Smooth muscle cell (in vitro differentiated cells): ENCODE measurements at regions not wholly inside any gene's neighbourhood (a gene's known extent, or its start where the extent isn't known, plus 50 kb on each side); places are given as distances from the start of the nearest gene placed in this dataset.

Experiments
- DNase-seq: peaks from one replicate; lab custom pipeline; 2025; ENCODE audit not compliant: unreplicated experiment; lab: John Stamatoyannopoulos, UW
- H2AFZ ChIP-seq: fragments of 200-600 bp; sonication (generic); 2 replicates; pipeline ENCODE4 v1.6.0; 2016; ENCODE audit warnings: antibody characterized with exemption, low read depth, mild to moderate bottlenecking
- H3F3A ChIP-seq: fragments of 200-600 bp; sonication (generic); 2 replicates; pipeline ENCODE4 v1.6.0; 2017; ENCODE audit warnings: antibody characterized with exemption, low read depth
- H3K27ac ChIP-seq: fragments of 200-600 bp; sonication (generic); 2 replicates; pipeline ENCODE4 v1.5.1; 2016; ENCODE audit warnings: low read depth, mild to moderate bottlenecking
- H3K27me3 ChIP-seq: fragments of 200-600 bp; sonication (generic); 2 replicates; pipeline ENCODE4 v1.6.1; 2016; ENCODE audit warnings: low read depth, mild to moderate bottlenecking
- H3K36me3 ChIP-seq: fragments of 200-600 bp; sonication (generic); 2 replicates; pipeline ENCODE4 v1.5.1; 2016; ENCODE audit warnings: low read depth
- H3K4me1 ChIP-seq: fragments of 200-600 bp; sonication (generic); 2 replicates; pipeline ENCODE4 v1.5.1; 2016; ENCODE audit warnings: low read depth
- H3K4me2 ChIP-seq: fragments of 200-600 bp; sonication (generic); 2 replicates; pipeline ENCODE4 v1.6.0; 2016; ENCODE audit warnings: mild to moderate bottlenecking
- H3K4me3 ChIP-seq: fragments of 200-600 bp; sonication (generic); 2 replicates; pipeline ENCODE4 v1.5.1; 2016; ENCODE audit warnings: mild to moderate bottlenecking
- H3K79me2 ChIP-seq: fragments of 200-600 bp; sonication (generic); 2 replicates; pipeline ENCODE4 v1.6.0; 2016; ENCODE audit warnings: low read depth, mild to moderate bottlenecking
- H3K9ac ChIP-seq: fragments of 200-600 bp; sonication (generic); 2 replicates; pipeline ENCODE4 v1.6.0; 2016; ENCODE audit warnings: low read depth
- H3K9me3 ChIP-seq: fragments of 200-600 bp; sonication (generic); replicated peaks from 2 replicates; pipeline ENCODE4 v1.5.1; 2016; ENCODE audit warnings: low read depth
- H4K20me1 ChIP-seq: fragments of 200-600 bp; sonication (generic); 2 replicates; pipeline ENCODE4 v1.6.0; 2016; ENCODE audit warnings: low read depth
- WGBS: methylation state at CpG from one replicate; pipeline ENCODE4 v1.1.7; 2016; ENCODE audit warnings: low lambda C conversion rate; 5-methylcytosine and 5-hydroxymethylcytosine counted together
- TF ChIP-seq, protein P1 (sequence below): fragments of 200-600 bp; sonication (generic); IDR thresholded peaks from 2 replicates; pipeline ENCODE4 v1.5.1; 2017; ENCODE audit warnings: borderline replicate concordance, mild to moderate bottlenecking, antibody characterized with exemption; ENCODE audit not compliant: insufficient read depth, poor library complexity, severe bottlenecking

DNA sequence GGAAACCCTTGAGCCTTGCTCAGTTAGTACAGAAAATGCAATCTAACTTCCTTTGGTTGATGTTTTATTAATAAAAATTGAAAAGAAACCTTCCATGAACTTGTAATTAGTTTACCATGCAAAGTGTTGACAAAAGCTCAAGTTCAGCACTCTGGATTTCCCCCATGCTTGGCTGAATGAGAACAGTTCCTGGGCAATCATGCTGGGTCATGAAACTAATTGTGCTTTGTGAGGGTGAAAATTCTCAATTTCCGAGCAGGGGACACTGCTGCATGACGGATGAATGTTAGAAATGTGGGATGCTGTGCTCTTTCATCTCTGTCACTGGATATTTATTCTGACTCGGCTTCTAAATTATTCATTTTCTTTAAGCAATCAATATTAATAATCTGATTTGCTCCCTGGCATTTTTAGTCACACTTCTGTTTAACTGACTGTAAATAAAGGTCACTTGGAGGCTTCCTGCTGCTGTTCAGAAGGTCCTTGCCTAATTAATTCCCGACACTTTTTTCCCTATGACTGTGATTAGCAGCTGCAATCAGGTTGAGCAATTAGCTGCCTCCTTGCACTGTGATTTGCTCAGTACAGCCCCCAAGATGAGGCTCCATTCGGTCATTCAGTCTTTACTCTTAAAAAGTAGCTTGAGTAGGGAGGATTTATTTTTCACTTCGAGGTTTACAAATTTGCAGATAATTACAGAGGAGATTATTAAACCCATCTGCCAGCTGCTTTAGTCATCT is 678.1 kb upstream of the ZNF608 start:
- Histone ChIP-seq H3K27ac (no peak overlapping the region), H3K4me1 (no peaks in the 10 kb centered on the region), H3F3A (no peaks in the 10 kb centered on the region), H3K36me3 (peaks cover 5% of the 10 kb centered on the region), H3K27me3 (no peaks in the 10 kb centered on the region), H2AFZ (no peak overlapping the region), H3K4me2 (no peak overlapping the region), H4K20me1 (no peaks in the 10 kb centered on the region), H3K79me2 (no peaks in the 10 kb centered on the region), H3K9me3 (peaks cover 2% of the 10 kb centered on the region), H3K9ac (no peak overlapping the region), H3K4me3 (no peak overlapping the region)
- 78% methylated on average over 6 of the region's 6 CpGs for WGBS
- TF ChIP-seq, protein P1, sequence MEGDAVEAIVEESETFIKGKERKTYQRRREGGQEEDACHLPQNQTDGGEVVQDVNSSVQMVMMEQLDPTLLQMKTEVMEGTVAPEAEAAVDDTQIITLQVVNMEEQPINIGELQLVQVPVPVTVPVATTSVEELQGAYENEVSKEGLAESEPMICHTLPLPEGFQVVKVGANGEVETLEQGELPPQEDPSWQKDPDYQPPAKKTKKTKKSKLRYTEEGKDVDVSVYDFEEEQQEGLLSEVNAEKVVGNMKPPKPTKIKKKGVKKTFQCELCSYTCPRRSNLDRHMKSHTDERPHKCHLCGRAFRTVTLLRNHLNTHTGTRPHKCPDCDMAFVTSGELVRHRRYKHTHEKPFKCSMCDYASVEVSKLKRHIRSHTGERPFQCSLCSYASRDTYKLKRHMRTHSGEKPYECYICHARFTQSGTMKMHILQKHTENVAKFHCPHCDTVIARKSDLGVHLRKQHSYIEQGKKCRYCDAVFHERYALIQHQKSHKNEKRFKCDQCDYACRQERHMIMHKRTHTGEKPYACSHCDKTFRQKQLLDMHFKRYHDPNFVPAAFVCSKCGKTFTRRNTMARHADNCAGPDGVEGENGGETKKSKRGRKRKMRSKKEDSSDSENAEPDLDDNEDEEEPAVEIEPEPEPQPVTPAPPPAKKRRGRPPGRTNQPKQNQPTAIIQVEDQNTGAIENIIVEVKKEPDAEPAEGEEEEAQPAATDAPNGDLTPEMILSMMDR: no peak
- DNase-seq: no peak

DNA sequence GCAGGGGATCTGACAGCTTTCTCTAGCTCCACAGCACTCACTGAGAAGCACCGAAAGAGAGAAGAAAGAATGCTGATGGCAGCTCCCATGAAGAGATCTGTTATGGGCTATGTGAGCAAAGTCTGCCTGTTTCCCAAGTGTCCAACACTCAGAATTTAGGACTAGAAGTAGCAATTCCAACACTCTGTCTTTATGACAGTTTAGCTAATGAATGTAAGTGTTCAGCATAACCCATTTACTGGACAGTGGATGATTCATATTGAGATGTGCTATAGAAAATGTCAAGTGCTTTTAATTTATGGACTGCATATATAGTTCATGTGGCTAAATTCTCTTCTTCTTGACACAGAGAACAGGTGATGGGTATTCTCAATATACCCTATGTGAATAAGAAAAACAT is 683.1 kb upstream of the ZNF608 start:
- H3K27me3 ChIP-seq: no peaks in the 10 kb centered on the region
- TF ChIP-seq, protein P1: no peak
- H3K4me3 ChIP-seq: no peak overlapping the region

DNA sequence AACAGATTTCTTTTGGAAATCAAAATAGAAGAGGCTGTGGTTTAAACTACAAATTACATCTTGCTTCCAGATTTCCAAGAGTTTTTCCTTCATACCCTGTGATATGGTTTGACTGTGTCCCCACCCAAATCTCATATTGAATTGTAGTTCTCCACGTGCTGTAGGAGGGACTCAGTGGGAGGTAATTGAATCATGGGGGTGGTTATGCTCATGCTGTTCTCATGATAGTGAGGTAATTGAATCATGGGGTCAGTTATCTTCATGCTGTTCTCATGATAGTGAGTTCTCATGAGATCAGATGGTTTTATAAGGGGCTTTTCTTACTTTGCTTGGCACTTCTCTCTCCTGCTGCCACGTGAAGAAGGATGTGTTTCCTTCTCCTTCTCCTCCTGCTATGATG is 687.0 kb upstream of the ZNF608 start:
- WGBS: 81% methylated on average over 2 of the region's 2 CpGs
- Histone ChIP-seq H3K4me2 (no peak overlapping the region), H4K20me1 (no peaks in the 10 kb centered on the region)

More for the DNA sequence above, 683.1 kb upstream of the ZNF608 start:
- Histone ChIP-seq H3K4me1 (no peaks in the 10 kb centered on the region), H3K4me2 (no peak overlapping the region), H3K27ac (no peak overlapping the region), H3K79me2 (no peaks in the 10 kb centered on the region), H3F3A (no peaks in the 10 kb centered on the region), H3K36me3 (peaks cover 5% of the 10 kb centered on the region), H4K20me1 (no peaks in the 10 kb centered on the region), H3K9me3 (peaks cover 2% of the 10 kb centered on the region), H2AFZ (no peak overlapping the region), H3K9ac (no peak overlapping the region)
- 58% methylated on average over 1 of the region's 1 CpG for WGBS
- no peak for DNase-seq

More for the DNA sequence above, 687.0 kb upstream of the ZNF608 start:
- no peak overlapping the region for H3K4me3 ChIP-seq
- no peak overlapping the region for H2AFZ ChIP-seq
- no peak overlapping the region for H3K27ac ChIP-seq
- H3K9me3 ChIP-seq: no peaks in the 10 kb centered on the region
- TF ChIP-seq, protein P1: no peak
- DNase-seq: no peak
- no peaks in the 10 kb centered on the region for H3K79me2 ChIP-seq
- H3K27me3 ChIP-seq: no peaks in the 10 kb centered on the region
- no peaks in the 10 kb centered on the region for H3F3A ChIP-seq
- no peaks in the 10 kb centered on the region for H3K4me1 ChIP-seq
- no peak overlapping the region for H3K9ac ChIP-seq
- no peaks in the 10 kb centered on the region for H3K36me3 ChIP-seq
